GM23248 (cell line): ENCODE measurements at regions not wholly inside any gene's neighbourhood (a gene's known extent, or its start where the extent isn't known, plus 50 kb on each side); places are given as distances from the start of the nearest gene placed in this dataset.

ENCODE experiments used
- EZH2 ChIP-seq: fragments of 200-600 bp; sonication (generic); IDR thresholded peaks from 2 replicates; pipeline ENCODE4 v1.6.1; 2018; ENCODE audit warnings: antibody characterized with exemption, mild to moderate bottlenecking; ENCODE audit not compliant: insufficient read depth, poor library complexity, severe bottlenecking
- EZH2phosphoT487 ChIP-seq: fragments of 200-600 bp; sonication (generic); IDR thresholded peaks from 2 replicates; pipeline ENCODE4 v1.6.1; 2018; ENCODE audit warnings: antibody characterized with exemption, moderate library complexity, mild to moderate bottlenecking, low read depth; ENCODE audit not compliant: insufficient read depth

DNA sequence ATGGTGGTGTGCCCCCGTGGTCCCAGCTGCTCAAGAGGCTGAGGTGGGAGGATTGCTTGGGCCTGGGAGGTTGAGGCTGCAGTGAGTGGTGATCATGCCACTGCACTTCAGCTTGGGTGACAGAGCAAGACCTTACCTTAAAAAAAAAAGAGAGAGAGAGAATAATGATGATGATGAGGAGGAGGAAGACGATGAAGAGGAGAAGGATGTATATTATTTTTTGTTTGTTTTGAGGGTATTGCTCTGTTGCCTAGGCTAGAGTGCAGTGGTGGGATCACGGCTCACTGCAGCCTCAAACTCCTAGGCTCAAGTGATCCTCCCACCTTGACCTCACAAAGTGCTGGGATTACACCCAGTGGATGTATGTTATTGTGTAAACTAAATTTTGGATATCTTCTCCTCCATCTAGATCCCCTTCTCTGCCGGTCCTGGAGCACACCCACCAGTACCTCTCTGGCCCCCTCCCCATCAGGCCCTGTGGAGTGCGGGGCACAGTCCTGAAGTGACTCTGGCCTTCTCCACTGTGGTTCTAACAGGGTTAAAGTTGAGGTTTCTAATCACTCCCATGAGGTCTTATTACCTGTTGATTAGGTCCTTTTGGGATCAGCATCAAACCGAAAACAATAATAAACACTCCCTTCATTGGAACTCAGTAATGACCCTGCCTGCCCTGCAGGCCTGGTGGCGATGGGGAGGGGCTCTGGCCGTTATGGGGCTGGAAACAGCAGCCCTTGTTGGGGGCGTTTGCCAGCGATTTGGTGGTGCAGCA is 60.5 kb upstream of the ZFHX3 start:
- no peak for TF ChIP-seq EZH2
- TF ChIP-seq EZH2phosphoT487 = no peak
